Neural cell (in vitro differentiated cells): ENCODE measurements at regions not wholly inside any gene's neighbourhood (a gene's known extent, or its start where the extent isn't known, plus 50 kb on each side); places are given as distances from the start of the nearest gene placed in this dataset.

Experiments
- H2AFZ ChIP-seq: fragments of 200-600, 300-800 bp; sonication (generic), shearing (Covaris generic); 2 replicates; pipeline ENCODE4 v1.6.0; 2014; ENCODE audit warnings: low read depth, mild to moderate bottlenecking, antibody characterized with exemption, low read length, moderate library complexity
- H3F3A ChIP-seq: fragments of 200-600 bp; shearing (Covaris generic); 2 replicates; pipeline ENCODE4 v1.6.1; 2016; ENCODE audit warnings: mild to moderate bottlenecking, moderate library complexity, mixed read lengths, antibody characterized with exemption, low read length; ENCODE audit not compliant: insufficient read depth, poor library complexity, severe bottlenecking
- H3K27ac ChIP-seq: fragments of 200-600, 300-800 bp; sonication (generic), shearing (Covaris generic); 2 replicates; pipeline ENCODE4 v1.5.1; 2014; ENCODE audit warnings: mild to moderate bottlenecking, low read length, moderate library complexity
- H3K27me3 ChIP-seq: fragments of 300-800, 200-600 bp; sonication (generic), shearing (Covaris generic); 2 replicates; pipeline ENCODE4 v1.6.0; 2014; ENCODE audit warnings: mild to moderate bottlenecking, low read depth, low read length, moderate library complexity; ENCODE audit not compliant: insufficient read depth
- H3K36me3 ChIP-seq: fragments of 300-800, 200-600 bp; sonication (generic), shearing (Covaris generic); 2 replicates; pipeline ENCODE4 v1.5.1; 2014; ENCODE audit warnings: mild to moderate bottlenecking, antibody characterized with exemption, low read length, moderate library complexity; ENCODE audit not compliant: insufficient read depth
- H3K4me2 ChIP-seq: fragments of 300-800, 200-600 bp; sonication (generic), shearing (Covaris generic); 2 replicates; pipeline ENCODE4 v1.6.0; 2014; ENCODE audit warnings: mild to moderate bottlenecking, low read length
- H3K4me3 ChIP-seq: fragments of 300-800, 200-600 bp; sonication (generic), shearing (Covaris generic); 2 replicates; pipeline ENCODE4 v1.5.1; 2014; ENCODE audit warnings: mild to moderate bottlenecking, low read length, moderate library complexity
- H3K79me2 ChIP-seq: fragments of 200-600 bp; shearing (Covaris generic); replicated peaks from 2 replicates; pipeline ENCODE4 v1.6.0; 2014; ENCODE audit warnings: mild to moderate bottlenecking, low read length, moderate library complexity; ENCODE audit not compliant: insufficient read depth
- H3K9ac ChIP-seq: fragments of 300-800, 200-600 bp; sonication (generic), shearing (Covaris generic); 2 replicates; pipeline ENCODE4 v1.6.1; 2016; ENCODE audit warnings: mild to moderate bottlenecking, low read length, mixed read lengths
- H3K9me2 ChIP-seq: fragments of 200-600 bp; shearing (Covaris generic); 2 replicates; pipeline ENCODE4 v1.6.1; 2016; ENCODE audit warnings: mild to moderate bottlenecking, low read length, mixed read lengths; ENCODE audit not compliant: insufficient read depth
- H3K9me3 ChIP-seq: fragments of 200-600, 300-800 bp; sonication (generic), shearing (Covaris generic); 2 replicates; pipeline ENCODE4 v1.6.1; 2016; ENCODE audit warnings: mild to moderate bottlenecking, mixed run types, low read length, moderate library complexity, mixed read lengths
- H4K20me1 ChIP-seq: fragments of 200-600 bp; shearing (Covaris generic); 2 replicates; pipeline ENCODE4 v1.6.1; 2016; ENCODE audit warnings: mild to moderate bottlenecking, mixed run types; ENCODE audit not compliant: insufficient read depth
- EP300 ChIP-seq: fragments of 450-650 bp; conservative IDR thresholded peaks from 2 replicates; pipeline ENCODE4 v1.6.1; 2014; ENCODE audit warnings: antibody characterized with exemption, mild to moderate bottlenecking, moderate library complexity; ENCODE audit not compliant: poor library complexity, severe bottlenecking
- EZH2 ChIP-seq: fragments of 200-600, 300-800 bp; shearing (Covaris generic), sonication (generic); IDR thresholded peaks from 2 replicates; pipeline ENCODE4 v1.6.1; 2014; ENCODE audit warnings: antibody characterized with exemption, low read length, borderline replicate concordance, mild to moderate bottlenecking; ENCODE audit not compliant: insufficient read depth, poor library complexity, severe bottlenecking
- MXI1 ChIP-seq: fragments of 450-650 bp; conservative IDR thresholded peaks from 2 replicates; pipeline ENCODE4 v1.6.1; 2014; ENCODE audit warnings: antibody characterized with exemption, mild to moderate bottlenecking; ENCODE audit not compliant: poor library complexity, severe bottlenecking
- POLR2AphosphoS5 ChIP-seq: IDR thresholded peaks from 2 replicates; pipeline ENCODE4 v1.6.1; 2012
- RAD21 ChIP-seq: fragments of 450-650 bp; conservative IDR thresholded peaks from 2 replicates; pipeline ENCODE4 v1.6.1; 2014; ENCODE audit warnings: antibody characterized with exemption, mild to moderate bottlenecking, moderate library complexity
- SMC3 ChIP-seq: fragments of 450-650 bp; conservative IDR thresholded peaks from 2 replicates; pipeline ENCODE4 v1.6.1; 2014; ENCODE audit warnings: antibody characterized with exemption, mild to moderate bottlenecking, moderate library complexity; ENCODE audit not compliant: poor library complexity
- TAF1 ChIP-seq: IDR thresholded peaks from 2 replicates; pipeline ENCODE4 v1.6.1; 2012; ENCODE audit warnings: low read depth
- TF ChIP-seq, protein P1 (sequence below): fragments of 450-650 bp; IDR thresholded peaks from 2 replicates; pipeline ENCODE4 v1.5.1; 2014; ENCODE audit warnings: antibody characterized with exemption, mild to moderate bottlenecking, moderate library complexity; ENCODE audit not compliant: poor library complexity, severe bottlenecking
- TF ChIP-seq, protein P2 (sequence below): IDR thresholded peaks from 2 replicates; pipeline ENCODE4 v1.6.1; 2012; ENCODE audit warnings: borderline replicate concordance

DNA sequence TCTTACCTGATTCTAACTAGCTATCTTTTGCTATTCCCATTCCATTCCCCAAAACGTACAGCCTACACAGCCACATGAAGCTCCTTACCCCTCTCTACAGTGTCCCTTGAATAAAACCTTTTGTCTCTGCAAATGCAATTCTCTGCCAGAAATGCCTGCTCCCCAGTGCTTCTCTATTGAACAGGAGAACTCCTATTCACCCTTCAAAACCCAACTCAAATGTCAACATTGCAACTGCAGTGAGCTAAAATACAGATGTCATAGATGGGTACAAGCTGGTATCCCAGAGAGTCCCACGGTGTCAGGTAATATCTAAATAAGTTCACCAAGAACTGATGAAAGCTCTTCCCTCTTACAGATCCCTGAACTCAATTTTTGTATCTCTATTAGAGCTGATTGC, 421.7 kb downstream of the INSC start:
- Histone ChIP-seq H3K27ac (no peak overlapping the region), H3K4me2 (no peak overlapping the region), H3K9me3 (no peaks in the 10 kb centered on the region), H3K27me3 (no peaks in the 10 kb centered on the region), H3K9ac (no peak overlapping the region), H4K20me1 (no peaks in the 10 kb centered on the region), H2AFZ (no peak overlapping the region), H3K9me2 (no peaks in the 10 kb centered on the region), H3K36me3 (no peaks in the 10 kb centered on the region), H3K79me2 (no peaks in the 10 kb centered on the region), H3K4me3 (no peak overlapping the region), H3F3A (no peaks in the 10 kb centered on the region)
- TF ChIP-seq EZH2 (no peak), SMC3 (no peak), POLR2AphosphoS5 (no peak), MXI1 (no peak), RAD21 (no peak)
- TF ChIP-seq, protein P1, sequence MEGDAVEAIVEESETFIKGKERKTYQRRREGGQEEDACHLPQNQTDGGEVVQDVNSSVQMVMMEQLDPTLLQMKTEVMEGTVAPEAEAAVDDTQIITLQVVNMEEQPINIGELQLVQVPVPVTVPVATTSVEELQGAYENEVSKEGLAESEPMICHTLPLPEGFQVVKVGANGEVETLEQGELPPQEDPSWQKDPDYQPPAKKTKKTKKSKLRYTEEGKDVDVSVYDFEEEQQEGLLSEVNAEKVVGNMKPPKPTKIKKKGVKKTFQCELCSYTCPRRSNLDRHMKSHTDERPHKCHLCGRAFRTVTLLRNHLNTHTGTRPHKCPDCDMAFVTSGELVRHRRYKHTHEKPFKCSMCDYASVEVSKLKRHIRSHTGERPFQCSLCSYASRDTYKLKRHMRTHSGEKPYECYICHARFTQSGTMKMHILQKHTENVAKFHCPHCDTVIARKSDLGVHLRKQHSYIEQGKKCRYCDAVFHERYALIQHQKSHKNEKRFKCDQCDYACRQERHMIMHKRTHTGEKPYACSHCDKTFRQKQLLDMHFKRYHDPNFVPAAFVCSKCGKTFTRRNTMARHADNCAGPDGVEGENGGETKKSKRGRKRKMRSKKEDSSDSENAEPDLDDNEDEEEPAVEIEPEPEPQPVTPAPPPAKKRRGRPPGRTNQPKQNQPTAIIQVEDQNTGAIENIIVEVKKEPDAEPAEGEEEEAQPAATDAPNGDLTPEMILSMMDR: no peak
- TF ChIP-seq, protein P2, sequence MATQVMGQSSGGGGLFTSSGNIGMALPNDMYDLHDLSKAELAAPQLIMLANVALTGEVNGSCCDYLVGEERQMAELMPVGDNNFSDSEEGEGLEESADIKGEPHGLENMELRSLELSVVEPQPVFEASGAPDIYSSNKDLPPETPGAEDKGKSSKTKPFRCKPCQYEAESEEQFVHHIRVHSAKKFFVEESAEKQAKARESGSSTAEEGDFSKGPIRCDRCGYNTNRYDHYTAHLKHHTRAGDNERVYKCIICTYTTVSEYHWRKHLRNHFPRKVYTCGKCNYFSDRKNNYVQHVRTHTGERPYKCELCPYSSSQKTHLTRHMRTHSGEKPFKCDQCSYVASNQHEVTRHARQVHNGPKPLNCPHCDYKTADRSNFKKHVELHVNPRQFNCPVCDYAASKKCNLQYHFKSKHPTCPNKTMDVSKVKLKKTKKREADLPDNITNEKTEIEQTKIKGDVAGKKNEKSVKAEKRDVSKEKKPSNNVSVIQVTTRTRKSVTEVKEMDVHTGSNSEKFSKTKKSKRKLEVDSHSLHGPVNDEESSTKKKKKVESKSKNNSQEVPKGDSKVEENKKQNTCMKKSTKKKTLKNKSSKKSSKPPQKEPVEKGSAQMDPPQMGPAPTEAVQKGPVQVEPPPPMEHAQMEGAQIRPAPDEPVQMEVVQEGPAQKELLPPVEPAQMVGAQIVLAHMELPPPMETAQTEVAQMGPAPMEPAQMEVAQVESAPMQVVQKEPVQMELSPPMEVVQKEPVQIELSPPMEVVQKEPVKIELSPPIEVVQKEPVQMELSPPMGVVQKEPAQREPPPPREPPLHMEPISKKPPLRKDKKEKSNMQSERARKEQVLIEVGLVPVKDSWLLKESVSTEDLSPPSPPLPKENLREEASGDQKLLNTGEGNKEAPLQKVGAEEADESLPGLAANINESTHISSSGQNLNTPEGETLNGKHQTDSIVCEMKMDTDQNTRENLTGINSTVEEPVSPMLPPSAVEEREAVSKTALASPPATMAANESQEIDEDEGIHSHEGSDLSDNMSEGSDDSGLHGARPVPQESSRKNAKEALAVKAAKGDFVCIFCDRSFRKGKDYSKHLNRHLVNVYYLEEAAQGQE: no peak

DNA sequence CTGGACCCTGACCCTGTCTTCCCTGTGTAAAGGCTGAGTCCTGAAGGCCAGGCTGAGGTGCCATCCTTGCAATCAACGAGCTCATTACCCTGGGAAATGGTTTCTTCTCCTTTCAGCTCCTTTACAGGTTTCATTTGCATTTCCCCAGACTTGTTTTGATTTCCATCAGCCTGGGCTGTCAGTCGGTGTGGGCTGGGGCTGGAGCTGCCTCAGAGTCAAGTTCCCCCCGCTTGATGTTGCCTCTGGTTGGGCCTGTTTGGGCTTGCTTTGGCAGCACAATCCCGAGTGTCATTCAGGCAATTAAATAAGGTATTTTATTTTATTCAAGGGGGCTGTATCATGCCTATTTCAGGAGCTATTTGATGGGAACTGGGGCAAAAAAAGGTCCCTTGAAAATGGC, 424.9 kb downstream of the INSC start:
- TF ChIP-seq EP300 (no peak), POLR2AphosphoS5 (no peak), RAD21 (no peak), SMC3 (no peak), TAF1 (no peak), MXI1 (no peak), EZH2 (no peak)
- TF ChIP-seq, protein P2: no peak
- TF ChIP-seq, protein P1: no peak
- no peaks in the 10 kb centered on the region for H3K79me2 ChIP-seq
- H3K9ac ChIP-seq: no peak overlapping the region
- no peaks in the 10 kb centered on the region for H4K20me1 ChIP-seq
- no peak overlapping the region for H2AFZ ChIP-seq
- H3K9me3 ChIP-seq: no peaks in the 10 kb centered on the region
- no peaks in the 10 kb centered on the region for H3F3A ChIP-seq
- H3K27me3 ChIP-seq: no peaks in the 10 kb centered on the region
- no peak overlapping the region for H3K4me2 ChIP-seq
- no peaks in the 10 kb centered on the region for H3K9me2 ChIP-seq
- no peak overlapping the region for H3K4me3 ChIP-seq
- no peaks in the 10 kb centered on the region for H3K36me3 ChIP-seq
- H3K27ac ChIP-seq: no peak overlapping the region
